Glutamatergic neuron (in vitro differentiated cells): ENCODE measurements at regions not wholly inside any gene's neighbourhood (a gene's known extent, or its start where the extent isn't known, plus 50 kb on each side); places are given as distances from the start of the nearest gene placed in this dataset.
A peak's percentile ranks its signal among the peaks of the same experiment; 100 is the strongest.

Source experiments
- DNase-seq: peaks from one replicate; pipeline ENCODE4 v3.0.0; 2022
- H3K27ac Mint-ChIP-seq: one replicate; pipeline ENCODE4 v1.8.0; 2020; ENCODE audit warnings: mild to moderate bottlenecking, mixed read lengths, inconsistent platforms; ENCODE audit not compliant: unreplicated experiment
- H3K27me3 Mint-ChIP-seq: one replicate; pipeline ENCODE4 v1.8.0; 2020; ENCODE audit warnings: mild to moderate bottlenecking, moderate library complexity, mixed read lengths, inconsistent platforms; ENCODE audit not compliant: unreplicated experiment
- H3K36me3 Mint-ChIP-seq: one replicate; pipeline ENCODE4 v1.8.0; 2020; ENCODE audit warnings: mild to moderate bottlenecking, mixed read lengths, inconsistent platforms; ENCODE audit not compliant: unreplicated experiment
- H3K4me1 Mint-ChIP-seq: one replicate; pipeline ENCODE4 v1.8.0; 2020; ENCODE audit warnings: mild to moderate bottlenecking, low read depth, mixed read lengths, inconsistent platforms; ENCODE audit not compliant: unreplicated experiment
- H3K4me3 Mint-ChIP-seq: one replicate; pipeline ENCODE4 v1.8.0; 2020; ENCODE audit warnings: mild to moderate bottlenecking, mixed read lengths, inconsistent platforms; ENCODE audit not compliant: unreplicated experiment
- H3K9me3 Mint-ChIP-seq: one replicate; pipeline ENCODE4 v1.8.0; 2020; ENCODE audit warnings: mild to moderate bottlenecking, moderate library complexity, mixed read lengths, inconsistent platforms; ENCODE audit not compliant: unreplicated experiment
- CTCF ChIP-seq: fragments of 200-600 bp; sonication (generic); IDR thresholded peaks from one replicate; pipeline ENCODE4 v1.5.0; 2021; ENCODE audit not compliant: partially characterized antibody, unreplicated experiment

DNA sequence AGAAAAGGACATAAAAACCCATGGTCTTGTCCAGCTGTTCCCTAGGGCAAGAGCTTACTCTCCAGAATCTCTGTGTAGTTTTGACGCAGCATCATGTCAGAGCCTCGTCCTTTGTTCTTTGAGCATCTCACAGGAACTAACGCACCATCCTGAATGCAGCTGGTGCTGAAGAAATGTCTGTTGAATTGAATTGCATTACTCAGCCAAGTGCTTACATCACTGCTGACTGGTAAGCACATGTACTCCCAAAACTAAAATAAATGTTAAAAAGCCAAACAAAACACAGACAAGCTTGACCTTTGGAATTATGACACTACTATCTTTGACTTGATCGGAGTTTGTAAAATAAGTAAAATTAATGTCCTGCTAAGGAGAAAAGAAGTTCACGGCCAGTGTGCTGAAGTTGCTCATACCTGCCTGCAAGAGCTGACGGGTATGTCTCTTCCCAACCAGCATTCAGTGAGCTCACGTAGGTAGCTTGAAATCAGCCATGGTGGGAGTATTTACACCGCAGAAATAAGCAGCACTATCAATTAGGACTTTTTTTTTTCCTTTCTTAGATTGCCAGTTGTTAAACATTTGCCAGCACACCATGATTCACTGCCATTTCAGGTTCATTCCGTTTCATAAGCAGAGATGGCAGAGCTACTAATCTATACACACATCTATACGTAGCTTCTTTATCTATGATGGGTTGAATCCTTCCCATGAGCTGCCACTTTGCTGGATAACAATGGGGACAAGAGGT, 310.6 kb upstream of the MSX2 start:
- Mint-ChIP-seq H3K4me3 (no peak overlapping the region), H3K9me3 (no peaks in the 10 kb centered on the region), H3K36me3 (peaks cover 5% of the 10 kb centered on the region), H3K27ac (no peak overlapping the region), H3K4me1 (peaks cover 9% of the 10 kb centered on the region), H3K27me3 (no peaks in the 10 kb centered on the region)
- no peak for TF ChIP-seq CTCF
- DNase-seq, result no peak

DNA sequence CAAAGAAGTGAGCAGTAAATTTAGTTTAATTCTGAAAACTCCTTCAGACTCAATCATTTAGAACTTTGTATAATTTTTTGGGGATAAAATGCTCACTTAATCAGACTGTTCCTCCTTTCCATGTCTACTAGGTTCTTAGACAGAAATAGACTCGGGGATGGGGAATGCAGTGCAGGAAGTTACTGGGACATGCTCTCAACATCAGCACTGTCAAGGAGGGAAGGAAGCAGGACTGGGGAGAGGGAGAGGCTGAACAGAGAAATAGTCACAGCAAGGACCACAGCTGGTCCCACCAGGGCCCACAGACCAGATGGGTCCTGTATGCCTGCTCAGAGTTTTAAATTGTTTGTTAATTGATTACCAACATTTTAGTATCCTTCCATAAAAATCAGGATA, 310.1 kb upstream of the MSX2 start:
- Mint-ChIP-seq H3K4me3 (peak overlapping the region; percentile 23), H3K36me3 (peaks cover 5% of the 10 kb centered on the region), H3K27me3 (peaks cover 3% of the 10 kb centered on the region), H3K9me3 (no peaks in the 10 kb centered on the region), H3K27ac (no peak overlapping the region), H3K4me1 (peaks cover 9% of the 10 kb centered on the region)
- no peak for TF ChIP-seq CTCF
- no peak for DNase-seq

DNA sequence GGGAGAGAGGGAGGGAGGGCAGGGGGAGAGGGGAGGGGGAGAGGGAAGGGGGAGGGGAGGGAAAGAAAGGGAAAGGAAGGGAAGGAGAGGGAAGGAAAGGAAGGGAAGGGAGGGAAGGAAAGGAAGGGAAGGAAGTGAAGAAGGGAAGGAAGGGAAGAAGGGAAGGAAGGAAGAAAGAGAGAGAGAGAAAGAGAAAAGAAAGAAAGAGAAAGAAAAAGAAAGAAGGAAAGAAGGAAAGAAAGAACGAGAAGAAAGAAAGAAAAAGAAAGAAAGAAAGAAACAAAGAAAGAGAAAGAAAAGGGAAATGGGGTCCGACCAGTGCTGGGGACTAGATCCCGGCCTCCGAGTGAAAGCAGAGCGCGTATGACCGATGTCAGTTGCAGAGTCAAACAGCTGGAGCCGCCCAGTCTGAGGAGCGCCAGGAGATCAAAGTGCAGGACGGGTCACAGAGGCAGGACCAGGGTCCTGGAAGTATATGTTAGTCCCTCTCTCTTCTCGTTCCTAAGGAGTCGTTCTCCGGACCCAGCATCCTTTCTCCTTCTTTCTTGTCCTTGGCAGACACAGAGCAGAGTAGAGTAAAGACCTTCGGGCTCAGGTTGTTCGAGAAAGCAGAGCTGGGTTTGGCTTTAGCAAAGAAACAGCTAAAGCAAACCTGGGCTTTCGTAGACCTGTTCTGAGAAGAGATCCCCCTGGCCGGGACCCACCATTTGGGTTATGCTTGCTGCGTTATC, 305.4 kb upstream of the MSX2 start:
- no peak for TF ChIP-seq CTCF
- peaks cover 7% of the 10 kb centered on the region for H3K27me3 Mint-ChIP-seq
- H3K4me3 Mint-ChIP-seq, result no peak overlapping the region
- H3K36me3 Mint-ChIP-seq, result no peaks in the 10 kb centered on the region
- peaks cover 16% of the 10 kb centered on the region for H3K4me1 Mint-ChIP-seq
- H3K9me3 Mint-ChIP-seq, result no peaks in the 10 kb centered on the region
- DNase-seq, result no peak
- H3K27ac Mint-ChIP-seq, result no peak overlapping the region

DNA sequence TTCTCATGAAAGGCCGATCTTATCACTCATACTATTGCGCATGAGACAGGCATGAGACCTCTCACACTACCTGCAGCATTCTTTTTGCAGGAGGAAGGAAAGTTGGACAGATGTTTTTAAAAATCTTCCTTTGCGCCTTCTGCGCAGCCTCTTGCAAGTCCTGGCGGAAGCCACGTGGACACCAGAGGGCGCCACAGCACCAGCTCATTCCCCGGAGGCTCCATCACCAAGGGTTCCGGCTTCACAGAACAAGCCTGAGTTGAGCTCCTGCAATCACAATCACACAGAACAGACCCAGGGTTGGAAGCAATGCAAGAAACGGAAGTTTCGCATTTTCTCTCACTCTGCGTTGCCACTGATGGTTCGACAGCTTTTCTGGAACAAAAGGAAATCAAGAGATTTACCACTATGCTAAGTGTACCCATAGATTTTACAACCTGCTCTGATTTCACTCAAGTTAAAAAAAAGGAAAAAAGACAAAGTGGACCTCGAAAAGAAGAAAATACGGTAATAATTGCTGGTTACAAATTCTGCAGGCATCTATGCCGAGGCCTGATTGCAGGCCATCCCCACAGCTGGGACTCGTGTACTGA, 304.7 kb upstream of the MSX2 start:
- no peak overlapping the region for H3K27ac Mint-ChIP-seq

More for the DNA sequence above, 304.7 kb upstream of the MSX2 start:
- TF ChIP-seq CTCF, result peak; percentile 87
- Mint-ChIP-seq H3K36me3 (no peaks in the 10 kb centered on the region), H3K27me3 (peaks cover 7% of the 10 kb centered on the region), H3K9me3 (no peaks in the 10 kb centered on the region), H3K4me3 (no peak overlapping the region), H3K4me1 (peaks cover 11% of the 10 kb centered on the region)
- DNase-seq, result peak; percentile 96
